GM12875 (cell line): ENCODE measurements at regions not wholly inside any gene's neighbourhood (a gene's known extent, or its start where the extent isn't known, plus 50 kb on each side); places are given as distances from the start of the nearest gene placed in this dataset.

Experiments
- H3K4me3 ChIP-seq: one replicate; pipeline ENCODE4 v1.5.1; 2011; ENCODE audit warnings: low read depth, low read length, control low read depth
- TF ChIP-seq, protein P1 (sequence below): IDR thresholded peaks from 2 replicates; pipeline ENCODE4 v1.5.1; 2011; ENCODE audit warnings: low read depth, mild to moderate bottlenecking, control low read depth, inconsistent platforms, low read length, moderate library complexity, borderline replicate concordance; ENCODE audit not compliant: insufficient read depth

- TF ChIP-seq, protein P1, sequence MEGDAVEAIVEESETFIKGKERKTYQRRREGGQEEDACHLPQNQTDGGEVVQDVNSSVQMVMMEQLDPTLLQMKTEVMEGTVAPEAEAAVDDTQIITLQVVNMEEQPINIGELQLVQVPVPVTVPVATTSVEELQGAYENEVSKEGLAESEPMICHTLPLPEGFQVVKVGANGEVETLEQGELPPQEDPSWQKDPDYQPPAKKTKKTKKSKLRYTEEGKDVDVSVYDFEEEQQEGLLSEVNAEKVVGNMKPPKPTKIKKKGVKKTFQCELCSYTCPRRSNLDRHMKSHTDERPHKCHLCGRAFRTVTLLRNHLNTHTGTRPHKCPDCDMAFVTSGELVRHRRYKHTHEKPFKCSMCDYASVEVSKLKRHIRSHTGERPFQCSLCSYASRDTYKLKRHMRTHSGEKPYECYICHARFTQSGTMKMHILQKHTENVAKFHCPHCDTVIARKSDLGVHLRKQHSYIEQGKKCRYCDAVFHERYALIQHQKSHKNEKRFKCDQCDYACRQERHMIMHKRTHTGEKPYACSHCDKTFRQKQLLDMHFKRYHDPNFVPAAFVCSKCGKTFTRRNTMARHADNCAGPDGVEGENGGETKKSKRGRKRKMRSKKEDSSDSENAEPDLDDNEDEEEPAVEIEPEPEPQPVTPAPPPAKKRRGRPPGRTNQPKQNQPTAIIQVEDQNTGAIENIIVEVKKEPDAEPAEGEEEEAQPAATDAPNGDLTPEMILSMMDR, result no peak
- H3K4me3 ChIP-seq, result no peak overlapping the region
Measured at GRCh38 chr4:187309456-187309855, 585.8 kb upstream of the FAT1 start.

- TF ChIP-seq, protein P1, result no peak
- no peak overlapping the region for H3K4me3 ChIP-seq
Measured at GRCh38 chr4:187312299-187312698, 588.6 kb upstream of the FAT1 start.

- no peak overlapping the region for H3K4me3 ChIP-seq
- TF ChIP-seq, protein P1, result no peak
Measured at GRCh38 chr4:187317799-187318198, 594.1 kb upstream of the FAT1 start.

DNA sequence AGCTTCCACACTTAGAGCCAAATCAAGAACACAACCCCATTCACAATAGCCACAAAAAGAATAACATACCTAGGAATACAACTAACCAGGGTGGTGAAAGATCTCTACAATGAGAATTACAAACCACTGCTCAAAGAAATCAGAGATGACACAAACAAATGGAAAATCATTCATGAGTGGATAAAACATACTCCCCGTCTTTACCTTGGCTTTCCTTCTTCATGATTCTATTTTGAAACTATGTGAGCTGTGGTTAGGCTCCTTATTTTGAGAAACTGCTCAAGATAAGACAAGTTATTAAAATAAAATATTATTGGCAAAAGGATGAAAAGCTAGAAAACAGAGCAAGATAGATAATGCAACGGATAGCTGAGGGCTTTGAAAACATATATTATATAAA is 598.1 kb upstream of the FAT1 start:
- no peak overlapping the region for H3K4me3 ChIP-seq
- TF ChIP-seq, protein P1, result no peak

- no peak overlapping the region for H3K4me3 ChIP-seq
- TF ChIP-seq, protein P1, result no peak
Measured at GRCh38 chr4:187332141-187332540, 608.5 kb upstream of the FAT1 start.

- TF ChIP-seq, protein P1, result no peak
- H3K4me3 ChIP-seq, result no peak overlapping the region
Measured at GRCh38 chr4:187333151-187333550, 609.5 kb upstream of the FAT1 start.

DNA sequence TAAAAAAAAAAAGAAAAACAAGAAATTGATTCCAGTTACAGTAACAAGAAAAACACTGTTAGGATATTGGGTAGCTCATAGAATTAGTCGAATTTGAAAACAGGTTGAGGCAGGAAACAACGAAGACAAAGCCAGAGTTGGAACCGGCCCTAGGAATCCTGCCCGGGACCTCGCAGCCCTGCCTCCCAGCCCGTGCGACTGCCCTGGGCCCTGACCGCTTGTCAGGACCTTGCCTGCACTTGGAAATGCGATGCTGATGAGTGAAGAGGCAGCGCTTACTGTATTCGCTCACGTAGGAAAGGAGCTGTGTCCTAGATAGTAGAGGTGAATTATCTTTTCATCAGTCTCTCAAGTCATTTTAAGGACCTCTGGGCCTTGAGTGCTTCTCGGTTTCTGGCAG is 611.7 kb upstream of the FAT1 start:
- no peak overlapping the region for H3K4me3 ChIP-seq
- TF ChIP-seq, protein P1, result no peak
